IPS DF 19.7 (cell line): ENCODE measurements at regions not wholly inside any gene's neighbourhood (a gene's known extent, or its start where the extent isn't known, plus 50 kb on each side); places are given as distances from the start of the nearest gene placed in this dataset.

ENCODE experiments used
- DNase-seq: peaks from one replicate; pipeline ENCODE4 v3.0.0-alpha.2; 2013; ENCODE audit warnings: low read depth, low spot score

DNA sequence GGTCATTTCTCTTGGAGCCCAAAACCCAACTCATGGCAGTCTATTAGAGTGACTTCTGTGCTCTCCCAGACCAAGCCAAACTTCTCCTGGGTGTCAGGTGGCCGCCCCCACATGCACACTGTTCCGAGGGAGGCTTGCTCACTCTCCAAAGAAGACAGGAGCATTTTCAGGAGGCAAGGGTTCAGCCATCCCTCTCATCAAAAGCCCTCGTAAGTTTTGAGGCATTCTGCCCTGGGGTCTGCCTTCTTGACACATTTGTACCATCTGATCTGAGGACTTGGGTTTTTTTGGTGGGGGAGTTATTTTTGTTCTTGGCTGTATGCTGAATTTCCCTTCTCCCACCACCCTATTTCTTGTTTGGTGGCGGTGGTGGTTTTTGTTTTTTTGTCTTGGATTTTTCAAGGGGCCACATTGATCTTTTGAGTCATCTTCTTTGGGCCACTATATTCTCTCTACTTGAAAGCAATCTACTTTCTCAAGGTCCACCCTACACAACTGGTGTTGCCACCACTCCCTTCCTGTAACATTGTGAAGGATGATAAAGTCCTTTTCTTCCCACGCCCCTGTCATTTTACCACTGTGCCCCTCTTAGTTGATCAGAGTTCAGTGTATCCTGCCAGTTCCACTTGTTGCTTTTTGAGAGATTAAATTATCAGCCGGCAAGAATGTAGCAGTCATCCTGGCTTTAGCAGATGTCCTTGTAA, 255.8 kb downstream of the CYP26B1 start:
- no peak for DNase-seq

DNA sequence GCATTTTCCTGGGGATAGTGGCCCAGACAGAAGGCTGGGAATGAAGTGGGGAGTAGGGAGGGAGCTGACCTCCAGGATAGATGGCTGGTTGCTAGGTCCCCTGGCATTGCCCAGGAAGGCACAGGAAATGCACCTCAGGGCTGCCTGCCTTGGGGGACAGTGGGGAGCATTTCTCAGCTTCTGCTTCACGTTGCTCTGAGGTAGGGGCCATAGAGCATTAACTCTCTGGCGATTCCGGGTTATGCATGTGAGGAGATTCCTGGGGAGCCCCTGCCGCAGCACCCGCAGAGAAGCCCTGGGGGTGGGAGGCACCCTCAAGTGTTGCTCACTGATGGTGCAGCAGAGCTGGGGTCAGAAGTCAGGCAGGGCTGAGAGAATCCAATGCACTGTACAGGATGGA, 256.5 kb downstream of the CYP26B1 start:
- no peak for DNase-seq

DNA sequence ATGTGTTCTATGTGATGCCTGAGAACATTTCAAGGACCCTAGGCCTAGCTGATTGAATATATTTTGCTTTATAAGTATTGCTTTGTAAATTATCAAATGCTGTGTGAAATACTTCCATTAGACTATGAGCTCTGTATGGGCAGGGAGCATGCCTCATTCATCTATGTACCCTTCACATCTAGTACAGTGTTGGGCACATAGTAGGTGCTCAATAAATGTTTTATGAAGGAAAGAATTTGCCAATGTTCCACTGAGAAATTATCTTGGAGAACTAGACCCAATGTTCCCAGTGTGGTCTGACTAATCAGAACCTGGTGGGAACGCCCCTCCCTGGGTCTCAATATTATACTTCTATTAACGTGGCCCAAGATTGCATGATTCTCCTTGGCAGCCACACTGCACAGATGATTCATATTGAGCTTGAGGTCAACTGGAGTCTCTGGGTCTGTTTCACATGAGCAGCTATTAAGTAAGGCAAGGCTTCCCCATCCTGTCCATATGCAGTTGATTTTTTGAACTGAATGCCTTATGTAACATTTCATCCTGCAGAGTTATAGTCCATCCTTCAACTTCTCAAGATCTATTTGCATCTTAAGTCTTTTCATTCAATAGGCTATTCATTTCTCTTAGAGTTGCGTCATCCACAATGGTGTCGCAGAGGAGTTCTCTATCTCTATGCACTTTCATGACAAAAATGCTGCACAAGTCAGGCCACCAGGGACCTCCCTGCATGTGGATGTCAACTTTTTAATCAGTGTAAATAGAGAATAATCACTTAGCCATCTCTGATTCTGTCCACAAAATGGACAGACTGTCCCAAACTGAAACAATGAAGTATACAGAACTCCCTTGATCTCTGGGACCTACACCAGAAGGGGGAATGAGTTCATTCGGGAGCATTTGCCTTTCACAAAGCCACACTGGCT, 257.6 kb downstream of the CYP26B1 start:
- DNase-seq, result no peak

DNA sequence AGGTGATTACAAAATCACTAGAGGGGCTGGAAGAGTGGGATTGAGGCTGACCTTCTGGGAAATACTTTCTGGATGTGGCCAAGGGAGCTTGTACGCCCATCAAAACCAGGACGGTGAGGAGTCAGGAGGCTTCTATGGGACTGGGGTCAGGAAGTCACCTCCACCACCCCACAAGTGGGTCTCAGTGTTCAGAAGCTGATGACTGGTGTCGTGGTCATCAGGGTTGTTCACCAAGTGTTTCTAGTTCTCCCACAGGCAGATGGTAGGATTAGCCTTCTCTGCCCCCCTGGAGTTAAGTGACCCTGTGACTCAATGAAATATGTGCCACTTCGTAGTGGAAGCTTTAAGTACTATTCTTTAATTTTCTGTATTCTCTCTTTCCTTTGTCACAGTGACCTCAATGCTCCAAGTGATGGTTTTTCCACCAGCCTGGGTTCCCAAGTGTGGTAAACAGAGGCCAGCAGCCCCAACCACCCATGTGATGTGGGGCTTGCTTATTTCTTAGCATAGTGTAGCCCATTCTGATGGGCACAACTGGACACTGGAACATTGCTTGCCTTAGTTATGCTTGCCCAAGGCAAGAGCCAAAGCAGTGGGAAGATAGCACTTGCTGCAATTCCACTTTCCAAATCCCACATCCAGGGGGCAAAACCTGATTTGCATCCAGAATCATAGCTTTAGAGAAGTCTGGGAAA, 258.8 kb downstream of the CYP26B1 start:
- no peak for DNase-seq

DNA sequence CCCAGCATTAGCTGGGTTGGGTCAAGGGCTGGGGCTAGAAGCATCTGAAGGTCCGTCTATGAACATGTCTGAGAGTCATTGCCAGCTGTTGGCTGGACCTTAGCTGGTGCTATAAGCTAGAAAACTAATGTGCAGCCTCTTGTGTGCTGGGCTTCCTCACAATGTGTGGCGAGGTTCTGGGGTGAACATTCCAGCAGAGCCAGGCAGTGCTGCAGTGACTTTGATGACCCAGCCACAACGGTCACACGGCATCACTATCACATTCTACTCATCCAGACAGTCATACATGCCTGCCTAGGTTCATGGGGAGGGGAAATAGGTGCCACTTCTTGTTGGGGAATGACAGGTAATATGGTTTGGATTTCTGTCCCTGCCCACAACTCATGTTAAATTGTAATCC, 260.5 kb downstream of the CYP26B1 start:
- DNase-seq, result no peak

DNA sequence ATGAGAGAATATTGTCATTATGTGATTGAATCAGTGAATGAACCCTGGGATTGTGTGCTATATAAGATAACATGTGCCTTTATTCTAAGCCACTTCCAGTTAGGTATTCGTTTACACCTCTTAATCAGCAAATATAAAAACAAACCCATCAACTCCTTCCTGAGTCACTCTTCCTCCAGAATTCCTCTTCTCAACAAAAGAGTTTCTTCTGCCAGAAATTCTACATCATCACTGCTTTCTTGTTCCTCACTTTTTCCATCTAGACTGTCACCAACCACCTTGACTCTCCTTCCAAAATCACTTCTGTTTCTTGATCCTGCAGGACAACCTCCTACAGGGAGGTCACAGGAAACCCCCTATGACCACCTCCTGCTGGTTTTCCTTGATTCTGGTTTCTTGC, 261.4 kb downstream of the CYP26B1 start:
- DNase-seq, result no peak

DNA sequence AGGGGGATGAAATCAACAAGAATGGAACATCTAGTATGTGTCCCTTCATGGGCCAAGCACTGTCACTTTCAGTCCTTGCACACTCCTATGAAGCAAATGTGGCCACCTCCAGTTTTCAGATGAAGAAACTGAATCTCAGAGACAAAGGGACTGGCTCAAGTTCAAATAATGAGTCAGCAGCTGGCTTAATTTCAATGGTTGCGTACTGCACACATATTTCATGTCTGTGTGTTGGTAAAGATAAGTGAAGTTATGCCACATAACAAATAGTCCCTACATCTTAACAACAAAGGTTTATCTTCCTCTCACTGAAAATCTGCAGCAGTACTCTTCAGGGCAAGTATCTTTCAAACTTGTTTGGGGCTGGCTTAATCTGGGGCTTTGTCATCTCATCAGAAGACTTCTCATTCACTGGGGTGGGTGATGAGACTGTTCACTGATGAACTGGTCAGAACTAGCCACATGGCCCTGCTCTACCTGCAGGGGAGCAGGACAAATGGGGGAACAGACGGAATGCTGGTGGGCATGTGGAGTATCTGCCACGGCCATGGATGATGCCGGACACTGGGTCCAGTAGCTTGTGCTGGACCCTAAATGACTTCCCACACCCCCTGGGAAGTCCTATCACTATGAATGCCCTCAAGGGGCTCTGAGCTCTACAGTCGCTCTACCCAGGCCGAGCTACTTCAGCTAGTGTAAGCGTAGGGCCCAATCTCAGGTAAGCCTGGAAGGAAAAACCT, 263.2 kb downstream of the CYP26B1 start:
- DNase-seq, result no peak

DNA sequence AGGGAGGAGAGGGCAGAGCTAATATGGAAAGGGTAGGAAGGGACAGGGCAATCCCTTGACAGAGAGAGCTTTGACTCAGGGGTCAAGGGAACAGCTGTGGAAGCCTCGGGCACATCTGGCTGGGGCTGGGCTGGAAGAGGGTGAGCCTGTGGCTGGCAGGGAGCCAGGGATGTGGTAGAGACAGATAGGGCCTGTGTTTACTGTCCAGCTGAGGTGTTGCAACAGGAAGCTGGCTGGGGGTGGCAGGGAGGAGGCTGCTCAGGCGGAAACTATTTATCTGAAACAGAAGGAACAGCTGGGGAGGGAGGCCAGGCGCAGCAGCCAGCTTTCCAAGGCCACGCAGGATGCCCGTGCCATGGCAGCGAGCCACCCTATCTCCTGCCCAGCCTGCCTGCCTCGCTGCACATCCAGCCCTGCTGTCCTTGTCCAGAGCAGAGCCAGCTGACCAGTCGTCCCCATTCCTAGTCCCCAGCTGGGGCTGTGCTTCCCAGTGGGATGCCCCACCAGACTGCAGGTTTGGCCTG, 264.7 kb downstream of the CYP26B1 start:
- DNase-seq, result no peak

DNA sequence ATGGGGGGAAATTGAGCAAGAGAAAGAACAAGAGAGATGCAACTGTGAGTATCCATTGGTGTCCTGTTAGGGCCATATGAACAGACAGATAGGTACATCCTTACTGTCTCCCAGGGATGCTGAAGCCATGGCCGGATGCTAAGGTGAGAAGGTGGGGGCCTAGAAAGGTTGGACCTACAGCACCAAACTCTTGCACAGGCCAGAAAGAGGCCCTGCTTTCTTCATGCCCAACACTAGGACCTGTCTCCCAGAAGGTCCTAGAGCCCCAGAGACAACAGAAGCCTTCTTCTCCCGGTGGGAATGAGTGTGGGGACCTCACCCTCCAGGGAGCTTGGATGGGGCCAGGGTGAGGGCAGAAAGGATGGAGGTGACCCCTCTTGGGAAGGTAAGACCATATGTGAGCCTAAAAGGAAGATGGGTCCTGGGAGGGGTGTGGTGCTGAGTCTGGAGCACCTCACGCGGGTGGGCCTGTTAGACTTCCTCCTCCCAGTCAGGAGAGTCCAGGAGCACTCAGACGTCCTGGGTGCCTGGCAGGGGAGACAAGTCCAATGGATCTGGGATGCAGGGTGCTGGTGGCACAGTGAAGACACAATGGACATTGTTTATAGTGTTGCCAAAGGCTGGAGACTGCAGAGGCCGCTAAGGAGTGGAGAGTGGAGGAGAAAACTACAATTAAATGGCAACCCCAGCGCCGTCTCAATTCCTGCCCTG, 265.3 kb downstream of the CYP26B1 start:
- DNase-seq, result no peak

DNA sequence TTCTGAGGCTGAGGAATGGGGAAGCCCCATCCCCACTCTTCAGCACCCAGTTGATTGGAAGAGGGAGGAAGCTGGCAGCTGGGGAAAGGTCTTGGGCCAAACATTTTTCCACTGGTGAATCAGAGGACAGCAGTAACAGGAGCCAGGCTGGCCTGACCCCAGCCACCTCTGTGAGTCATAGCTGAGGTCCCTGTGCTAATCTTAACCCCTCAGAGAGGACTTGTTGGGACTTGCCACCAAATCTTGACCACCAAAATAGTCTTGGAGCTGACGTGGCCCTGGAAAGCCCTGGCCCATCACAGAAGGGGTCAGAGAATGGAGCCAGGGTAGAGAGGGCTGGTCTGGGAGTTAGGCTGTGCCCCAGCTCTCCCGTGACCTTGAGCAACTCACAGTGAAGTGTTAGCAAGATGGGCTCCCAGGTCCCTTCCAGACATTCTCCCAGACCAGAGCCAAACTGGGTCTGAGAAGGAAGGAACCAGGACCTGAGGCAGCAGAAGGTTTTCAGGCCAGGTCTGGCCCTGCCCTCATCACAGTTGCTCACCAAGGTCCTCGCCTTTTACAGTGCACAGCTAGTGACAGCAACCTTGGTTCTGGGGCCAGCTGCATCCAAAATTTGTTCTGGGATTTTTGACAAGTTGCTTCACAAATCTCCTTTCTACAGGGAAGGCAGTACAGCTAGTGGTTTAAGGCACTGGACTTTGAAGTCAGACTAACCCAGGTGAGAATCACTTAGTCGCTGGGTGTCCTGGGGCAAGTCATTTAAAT, 266.6 kb downstream of the CYP26B1 start:
- DNase-seq, result no peak

DNA sequence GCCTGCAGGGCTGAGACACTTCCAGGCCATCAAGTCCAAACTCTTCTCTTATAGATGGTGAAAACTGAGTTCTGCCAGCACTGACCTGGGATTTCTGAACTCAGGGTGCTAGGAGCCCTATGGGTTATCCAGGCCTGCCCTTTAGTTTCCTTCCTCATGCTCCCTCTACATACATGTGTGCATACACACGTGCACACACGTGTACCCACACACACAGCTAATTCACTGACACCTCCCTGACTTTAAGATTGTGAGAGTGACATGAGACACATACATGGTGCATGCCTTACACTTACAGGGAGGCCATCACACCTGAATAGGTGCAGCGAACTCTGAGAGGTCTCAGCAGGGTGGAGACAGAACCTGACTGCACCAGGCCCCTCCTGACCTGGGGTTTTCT, 267.4 kb downstream of the CYP26B1 start:
- DNase-seq, result no peak

DNA sequence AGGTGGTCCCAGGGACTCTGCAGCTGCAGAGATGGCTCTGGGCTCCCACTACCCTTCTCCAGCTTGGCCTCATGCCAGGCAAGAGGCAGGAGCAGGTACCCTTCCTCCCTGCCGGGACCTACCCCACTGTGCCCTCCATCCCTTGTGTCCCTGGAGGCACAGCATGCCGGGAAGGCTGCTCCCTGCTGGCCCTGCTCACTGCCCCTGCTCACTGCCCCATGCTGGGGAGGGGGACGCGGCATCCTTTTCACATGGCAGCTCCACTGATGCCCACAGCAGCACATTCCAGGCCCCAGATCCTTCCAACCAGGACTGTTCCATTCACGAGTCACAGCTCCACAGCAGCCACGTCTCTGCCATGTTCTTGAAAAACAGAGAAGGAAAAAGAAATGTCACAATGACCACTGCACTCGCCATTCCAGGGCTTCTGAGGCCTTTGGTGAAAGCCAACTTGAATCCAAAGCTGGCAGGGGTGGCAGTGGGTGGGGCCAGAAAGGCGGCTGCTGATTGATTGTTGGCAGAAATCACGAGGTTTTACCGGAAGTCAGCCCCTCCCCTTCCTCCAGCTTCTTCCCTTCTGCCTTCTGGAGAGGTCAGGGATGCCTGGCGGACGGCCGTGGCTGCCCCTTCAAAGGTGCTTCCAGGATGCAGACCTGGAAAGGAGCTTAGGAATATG, 268.0 kb downstream of the CYP26B1 start:
- DNase-seq, result no peak

DNA sequence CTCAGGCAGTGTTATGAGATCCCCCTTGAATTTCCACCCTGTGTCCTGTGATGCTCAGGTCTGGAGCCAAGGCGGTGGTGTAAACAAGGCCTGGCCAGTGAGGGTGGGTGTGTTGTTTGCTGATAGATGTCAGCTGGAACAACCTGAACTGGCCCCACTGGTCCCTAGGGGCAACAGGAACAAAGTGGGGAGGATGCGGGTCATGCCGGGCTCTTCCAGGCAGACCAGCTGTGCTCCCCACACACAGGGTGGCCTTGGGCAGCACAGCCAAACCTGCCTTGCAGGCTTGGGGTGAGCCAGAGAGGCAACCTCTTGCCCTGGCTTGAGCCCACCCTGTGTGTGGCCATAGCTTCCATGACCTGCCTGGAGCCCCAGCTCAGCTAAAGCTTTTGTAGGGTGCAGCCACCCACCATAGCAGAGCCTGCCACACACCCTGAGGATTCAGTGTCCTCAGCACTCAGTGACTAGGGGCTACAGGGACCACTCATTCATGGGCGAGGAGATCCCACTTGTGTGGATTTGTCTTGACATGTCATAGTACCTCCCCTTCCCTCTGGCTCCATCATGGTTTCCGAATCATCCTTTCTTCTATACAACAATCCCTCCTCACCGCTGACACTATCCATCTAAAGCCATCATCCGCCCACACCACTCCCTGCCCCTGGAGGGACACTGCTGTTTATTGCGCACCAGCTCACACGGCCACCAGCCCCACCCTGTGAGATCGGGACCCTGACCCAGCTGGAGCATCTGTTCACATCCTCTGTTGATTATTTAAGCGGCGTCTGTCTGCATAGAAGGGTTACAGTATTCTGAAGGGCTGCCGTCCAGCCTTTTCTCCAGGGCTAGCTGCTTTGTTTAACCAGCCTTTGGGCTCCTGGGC, 268.8 kb downstream of the CYP26B1 start:
- DNase-seq, result no peak

DNA sequence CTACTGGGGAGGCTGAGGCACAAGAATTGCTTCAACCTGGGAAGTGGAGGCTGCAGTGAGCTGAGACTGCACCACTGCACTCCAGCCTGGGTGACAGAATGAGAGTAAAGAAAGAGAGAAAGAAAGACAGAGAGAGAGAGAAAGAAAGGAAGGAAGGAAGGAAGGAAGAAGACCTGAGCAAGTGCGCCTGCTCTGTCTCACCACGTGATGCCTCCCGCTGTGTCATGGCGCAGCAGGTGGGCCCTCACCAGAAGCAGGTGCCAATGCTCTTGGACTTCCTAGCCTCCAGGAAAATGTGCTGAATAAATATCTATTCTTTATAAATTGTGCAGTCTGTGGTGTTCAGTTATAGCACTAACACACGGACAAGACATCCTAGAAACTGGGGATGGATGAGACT, 270.0 kb downstream of the CYP26B1 start:
- DNase-seq, result no peak

DNA sequence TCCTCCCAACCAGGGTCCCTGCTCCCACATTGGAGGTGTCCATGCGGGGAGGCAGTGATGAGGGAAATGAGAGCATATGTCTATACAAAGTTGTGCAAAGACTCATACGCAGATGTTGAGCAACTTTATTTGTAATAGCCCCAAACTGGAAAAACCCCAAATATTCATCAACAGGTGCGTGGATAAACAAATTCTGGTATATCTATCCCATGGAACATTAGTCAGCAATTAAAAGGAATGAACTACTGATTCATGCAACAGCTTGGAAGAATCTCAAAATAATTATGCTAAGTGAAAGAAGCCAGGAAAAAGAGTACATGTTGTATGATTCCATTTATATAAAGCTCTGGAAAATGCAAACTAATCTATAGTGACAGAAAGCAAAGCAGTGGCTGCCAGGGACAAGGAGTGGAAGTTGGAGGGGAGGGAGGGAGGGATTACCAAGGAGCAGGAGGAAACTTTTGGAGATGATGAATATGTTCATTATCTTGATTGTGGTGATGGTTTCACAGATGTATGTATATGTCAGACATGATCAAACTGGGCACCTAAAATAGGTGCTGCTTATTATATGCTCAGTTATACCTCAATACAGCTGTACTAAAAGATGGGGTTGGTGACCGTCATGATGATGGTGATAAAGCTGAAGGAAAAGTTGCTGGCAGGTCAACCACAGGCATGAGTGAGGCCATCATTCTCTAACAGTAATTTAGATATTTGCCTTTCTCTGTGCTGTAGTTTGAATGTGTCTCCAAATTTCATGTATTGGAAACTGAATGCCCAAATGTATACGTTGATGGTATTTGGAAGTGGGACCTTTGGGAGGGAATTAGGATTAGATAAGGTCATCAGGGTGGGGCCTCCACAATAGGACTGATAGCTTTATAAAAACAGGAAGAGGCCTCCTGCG, 270.9 kb downstream of the CYP26B1 start:
- no peak for DNase-seq

DNA sequence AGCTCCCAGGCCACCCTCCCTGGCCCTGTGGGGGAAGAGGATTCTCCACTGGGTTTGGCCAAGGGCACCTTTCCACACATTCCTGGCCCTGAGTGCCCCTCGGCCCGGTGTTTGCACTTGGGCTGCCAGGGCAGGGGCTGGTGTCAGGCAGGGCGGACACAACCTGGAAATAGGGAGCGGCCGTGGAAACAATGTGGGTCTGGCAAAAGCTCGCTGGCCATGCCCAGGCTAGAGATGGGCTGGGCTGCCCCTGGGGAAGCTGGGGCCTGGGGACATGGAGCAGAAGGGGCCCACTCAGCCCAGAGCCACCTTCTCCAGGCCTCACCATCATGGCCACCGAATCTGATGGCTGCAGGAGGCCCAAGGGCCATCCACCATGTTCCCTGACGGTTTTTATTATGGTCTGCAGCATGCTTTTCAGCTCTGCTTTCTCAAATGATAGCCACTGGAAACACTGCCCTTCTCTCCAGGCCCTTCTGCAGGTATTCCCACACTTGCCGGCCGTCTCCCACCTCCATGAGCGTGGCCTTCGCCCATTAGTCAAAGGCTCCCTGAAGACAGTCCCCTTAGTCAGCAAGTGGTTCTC, 275.1 kb downstream of the CYP26B1 start:
- DNase-seq, result no peak

DNA sequence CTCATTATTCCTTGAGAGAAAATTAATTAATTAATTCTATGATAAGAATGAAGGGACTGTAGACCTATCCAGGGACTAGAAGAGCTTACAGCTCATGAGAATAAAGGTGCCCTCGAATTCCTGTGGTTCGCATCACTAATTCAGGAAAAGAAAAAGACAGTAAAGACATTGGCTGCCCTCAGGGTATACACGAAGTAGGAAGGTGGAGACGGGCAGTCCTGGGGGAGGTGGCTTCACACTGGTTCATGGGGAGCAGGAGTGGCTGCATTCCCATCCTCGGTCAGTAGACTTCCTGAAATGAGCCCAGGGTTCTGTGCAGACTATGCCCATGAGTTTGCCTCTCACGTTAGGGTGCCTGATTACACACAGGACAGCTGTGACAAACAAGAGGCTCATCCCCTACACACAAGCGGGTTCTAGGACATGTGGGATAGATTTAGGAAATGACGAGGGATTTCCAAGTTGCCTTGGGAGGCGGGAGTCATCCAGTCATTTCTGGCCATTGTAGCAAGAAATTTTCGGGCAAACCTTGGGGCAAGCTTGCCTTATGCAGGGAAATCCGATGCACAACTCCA, 282.2 kb downstream of the CYP26B1 start:
- no peak for DNase-seq
